Right hindlimb (tissue), 1 donor: ENCODE measurements at regions not wholly inside any gene's neighbourhood (a gene's known extent, or its start where the extent isn't known, plus 50 kb on each side); places are given as distances from the start of the nearest gene placed in this dataset.

Source experiments
- DNase-seq: peaks from one replicate; pipeline ENCODE4 v3.0.0-alpha.2; 2018

DNA sequence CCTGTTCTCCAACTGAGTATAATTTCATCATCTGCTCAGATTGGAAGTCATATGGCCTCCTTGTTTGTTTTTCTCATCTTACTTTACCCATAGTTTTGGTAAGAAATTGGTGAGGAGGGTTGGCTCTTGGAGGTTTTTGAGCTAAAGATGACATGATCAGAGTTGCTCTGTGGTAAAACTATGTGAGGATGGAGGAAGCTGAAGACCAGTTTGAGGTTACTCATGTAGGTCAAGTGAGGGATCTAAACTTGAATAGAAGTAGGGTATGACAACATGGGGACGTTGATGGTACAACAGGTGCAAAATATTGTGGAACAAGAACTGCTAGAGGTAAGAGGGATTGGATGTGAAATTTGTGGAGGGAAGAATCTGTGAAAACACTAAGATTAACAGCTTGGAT, 87.7 kb upstream of the NEO1 start:
- DNase-seq = no peak

DNA sequence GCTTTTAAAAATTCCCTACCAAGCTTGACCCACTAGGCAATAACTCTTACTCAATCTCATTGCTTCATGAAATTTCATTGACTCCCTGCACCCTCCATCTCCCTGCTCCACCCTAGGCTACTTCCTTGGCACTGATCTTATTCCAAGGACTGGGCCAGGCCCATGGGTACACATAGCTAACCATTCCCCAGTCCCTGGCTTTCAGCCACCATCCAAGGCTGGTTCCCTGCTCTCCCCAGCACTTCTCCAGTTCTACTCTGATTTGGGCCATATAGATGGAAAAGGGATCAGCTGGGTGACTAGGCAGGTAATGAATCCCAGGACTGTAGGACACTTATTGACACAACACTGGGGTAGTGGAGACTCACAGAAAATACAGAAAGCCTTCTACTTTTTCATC, 88.1 kb upstream of the NEO1 start:
- no peak for DNase-seq

DNA sequence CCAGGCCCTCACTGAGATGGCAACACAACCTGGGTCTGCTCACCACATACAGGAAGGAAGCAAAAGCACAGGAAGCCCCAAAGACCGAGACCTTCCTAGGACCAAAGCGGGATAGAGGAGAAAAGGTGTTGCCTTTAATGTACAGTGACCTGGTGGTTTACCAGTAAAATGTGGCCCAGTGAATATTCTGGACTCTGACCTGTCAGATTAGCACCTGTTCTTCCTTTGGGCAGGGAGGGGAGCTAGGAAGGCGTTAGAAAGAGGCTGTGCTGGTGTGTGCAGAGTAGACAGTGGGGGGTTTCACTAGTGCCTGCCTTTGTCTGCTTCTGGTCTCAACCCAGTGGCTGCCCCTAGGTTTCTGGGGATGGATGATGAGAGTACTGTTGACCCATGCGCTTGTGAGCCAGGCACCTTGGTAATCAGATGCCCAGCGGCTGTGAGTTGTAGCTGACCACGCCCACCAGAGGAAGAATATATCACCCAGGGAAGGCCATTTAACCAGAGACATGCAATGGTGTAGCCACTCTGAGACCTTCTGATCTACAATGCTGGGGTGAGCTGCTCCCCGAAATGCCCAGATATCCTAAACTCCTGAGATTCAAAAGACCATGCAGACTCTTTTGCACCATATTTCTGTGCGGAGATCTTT, 90.1 kb upstream of the NEO1 start:
- no peak for DNase-seq

DNA sequence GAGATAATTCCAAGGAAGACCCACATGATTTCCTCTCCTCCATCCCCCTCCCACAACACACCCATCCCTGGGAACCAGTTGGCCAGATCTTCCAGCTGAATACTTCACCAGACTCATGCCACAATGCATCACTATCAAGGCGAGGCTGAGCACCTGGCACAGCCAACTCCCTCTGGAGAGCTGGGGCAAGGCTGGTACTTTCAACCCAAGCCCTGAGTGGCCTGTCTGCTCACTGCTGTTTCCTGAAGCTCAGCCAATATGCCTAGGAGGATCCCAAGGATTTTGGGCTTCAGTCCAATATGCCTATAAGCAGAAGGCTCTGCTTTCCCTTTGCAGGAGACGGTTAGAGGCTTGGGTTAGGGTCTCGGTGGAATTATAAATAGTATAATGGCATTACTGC, 90.9 kb upstream of the NEO1 start:
- no peak for DNase-seq

DNA sequence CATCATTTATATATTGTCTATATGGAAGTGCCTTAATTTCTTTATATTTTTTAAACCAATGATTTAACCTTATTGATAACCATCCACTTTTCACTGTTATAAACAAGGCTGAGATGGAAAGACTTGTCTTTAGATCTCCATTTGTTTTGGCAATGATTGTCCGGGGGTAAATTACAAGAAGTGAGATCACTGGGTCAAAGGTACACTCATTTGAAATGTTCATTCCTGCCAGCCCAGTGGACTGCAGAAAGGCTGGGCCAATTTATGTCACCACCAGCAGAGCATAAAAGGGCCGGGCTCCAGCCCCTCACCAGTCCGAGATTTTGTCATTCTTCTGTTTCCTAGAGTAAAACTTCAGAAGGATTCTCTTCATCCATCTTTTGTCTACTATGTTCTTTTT, 93.6 kb upstream of the NEO1 start:
- DNase-seq = no peak

DNA sequence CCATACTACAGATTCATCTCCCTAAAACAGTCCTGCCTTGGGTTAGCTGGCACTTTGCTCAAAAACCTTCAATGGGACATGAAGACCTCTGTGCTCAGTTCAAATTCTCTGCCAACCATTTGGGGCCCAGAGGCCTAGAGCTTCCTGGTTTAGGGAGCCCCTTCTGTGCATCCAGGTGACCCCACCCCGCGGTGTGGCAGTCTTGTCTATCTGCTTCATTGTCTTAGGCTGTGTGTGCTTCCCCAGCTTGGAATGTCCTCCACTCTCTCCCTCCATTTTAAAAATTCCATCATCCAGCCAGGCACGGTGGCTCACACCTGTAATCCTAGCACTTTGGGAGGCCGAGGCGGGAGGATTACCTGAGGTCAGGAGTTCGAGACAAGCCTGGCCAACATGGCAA, 99.0 kb upstream of the NEO1 start:
- no peak for DNase-seq

DNA sequence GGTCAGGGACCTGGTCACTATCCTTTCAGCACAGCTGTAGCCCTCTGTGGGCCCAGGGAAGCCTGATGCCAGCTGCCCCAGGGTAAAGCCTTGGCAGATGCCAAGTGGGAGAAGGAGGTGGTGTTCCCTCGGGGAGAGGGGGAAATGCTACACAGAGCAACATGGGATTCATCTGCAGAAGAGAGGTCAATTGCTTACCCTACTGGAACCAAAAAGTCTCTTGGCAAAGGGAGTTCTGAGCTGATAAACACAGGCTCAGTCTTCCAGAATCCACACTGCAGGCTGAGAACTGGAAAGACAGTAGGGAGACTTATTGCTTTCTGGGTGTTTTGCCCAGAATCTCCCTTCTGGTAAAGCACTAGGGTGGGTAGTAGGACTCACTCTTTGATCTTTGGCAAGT, 100.1 kb upstream of the NEO1 start:
- DNase-seq = no peak

DNA sequence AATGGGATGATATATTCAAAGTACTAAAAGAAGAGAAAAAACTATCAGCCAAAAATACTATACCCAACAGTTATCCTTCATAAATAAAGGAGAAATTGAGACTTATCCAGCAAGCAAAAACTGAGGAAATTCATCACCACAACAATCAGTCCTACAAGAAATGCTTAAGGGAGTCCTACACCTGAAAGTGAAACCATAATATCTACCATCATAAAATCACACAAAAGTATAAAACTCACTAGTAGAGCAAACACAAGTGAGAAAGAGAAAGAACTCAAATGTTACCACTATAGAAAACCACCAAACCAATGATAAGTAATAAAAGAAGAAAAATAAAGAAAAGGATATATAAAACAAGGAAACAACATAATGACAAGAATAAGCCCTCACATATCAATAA, 103.6 kb upstream of the NEO1 start:
- DNase-seq = no peak

DNA sequence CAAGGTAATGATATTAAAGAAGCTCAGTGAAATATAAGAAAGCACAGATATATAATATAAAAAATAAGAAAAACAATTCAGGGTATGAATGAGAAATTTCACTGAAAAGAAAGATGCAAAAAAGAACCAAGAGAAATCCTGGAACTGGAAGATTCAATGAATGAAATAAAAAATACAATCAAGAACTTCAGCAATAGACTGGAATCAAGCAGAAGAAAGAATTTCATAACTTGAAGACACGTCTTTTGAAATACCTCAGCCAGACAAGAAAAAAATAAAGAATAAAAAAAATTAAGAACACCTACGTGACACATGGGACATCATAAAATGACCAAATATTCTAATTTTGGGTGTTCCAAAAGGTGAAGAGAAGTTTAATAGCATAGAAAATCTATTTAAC, 104.6 kb upstream of the NEO1 start:
- no peak for DNase-seq

DNA sequence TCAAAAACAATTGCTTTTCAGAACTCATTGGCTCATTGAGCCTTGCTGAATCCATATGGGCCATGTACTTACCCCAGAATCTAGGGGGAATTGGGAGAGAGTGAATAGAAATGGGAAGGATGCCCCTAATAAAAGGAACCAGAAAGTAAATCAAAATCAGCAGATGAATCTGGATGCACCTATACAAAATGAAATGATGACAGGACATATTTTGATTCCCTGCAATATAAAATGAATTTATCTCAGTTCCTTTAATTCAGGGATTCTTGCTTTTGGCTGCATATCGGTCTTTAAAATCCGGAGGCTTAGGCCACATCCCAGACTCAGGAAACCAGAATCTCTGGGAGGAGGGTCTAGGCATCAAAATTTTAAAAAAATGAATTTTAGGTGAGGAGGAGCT, 107.7 kb upstream of the NEO1 start:
- no peak for DNase-seq

DNA sequence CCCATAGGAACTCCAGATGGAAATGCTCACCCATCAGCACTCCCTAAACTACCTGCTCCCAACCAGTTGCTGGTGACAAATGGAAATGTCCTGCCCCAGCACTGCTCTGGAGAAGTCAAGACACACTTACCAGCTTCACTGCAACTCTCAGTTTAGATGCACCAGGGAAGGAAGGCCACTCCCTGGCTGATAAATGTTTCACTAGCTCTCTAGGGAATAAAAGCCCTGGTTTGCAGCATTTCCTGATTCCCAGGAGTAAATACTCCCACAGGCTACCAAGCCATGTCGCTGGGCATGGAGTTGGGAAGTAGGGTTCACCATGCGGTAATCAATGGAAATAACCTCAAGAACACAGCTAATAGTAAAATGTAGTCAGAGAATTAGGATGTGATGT, 112.0 kb upstream of the NEO1 start:
- no peak for DNase-seq

DNA sequence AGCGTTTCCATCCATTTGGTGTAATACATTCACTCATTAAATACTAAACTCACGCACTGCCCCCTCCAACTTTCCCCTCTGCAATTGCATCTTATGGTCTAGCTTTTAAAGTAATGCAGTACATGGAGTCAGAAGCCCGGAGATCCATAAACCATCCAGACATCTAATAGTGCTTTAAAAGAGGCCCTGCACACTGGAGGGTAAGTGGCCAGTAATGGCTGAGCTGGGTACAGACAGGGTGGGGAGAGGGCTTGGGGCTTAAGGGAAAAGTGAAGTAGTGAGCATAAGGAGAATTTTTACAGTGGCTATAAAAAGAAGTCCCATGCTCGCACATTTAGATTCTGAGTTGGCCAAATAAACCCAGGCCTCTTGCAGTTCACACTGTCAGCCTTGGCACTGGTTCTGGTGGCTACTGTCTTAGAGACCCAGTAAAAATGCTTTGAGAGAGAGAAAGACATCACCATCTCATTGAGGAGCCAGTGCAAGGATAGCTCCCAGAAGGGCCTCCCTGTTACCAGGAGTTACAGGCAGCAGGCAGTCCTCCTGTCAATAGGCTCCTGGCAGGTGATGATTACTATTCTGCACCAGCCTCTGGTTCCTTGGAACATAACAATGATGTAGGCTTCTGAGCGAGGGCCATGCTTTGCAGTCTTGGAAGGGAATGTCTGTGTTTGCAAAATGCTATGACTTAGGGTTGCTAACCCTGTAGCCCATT, 112.6 kb upstream of the NEO1 start:
- no peak for DNase-seq

DNA sequence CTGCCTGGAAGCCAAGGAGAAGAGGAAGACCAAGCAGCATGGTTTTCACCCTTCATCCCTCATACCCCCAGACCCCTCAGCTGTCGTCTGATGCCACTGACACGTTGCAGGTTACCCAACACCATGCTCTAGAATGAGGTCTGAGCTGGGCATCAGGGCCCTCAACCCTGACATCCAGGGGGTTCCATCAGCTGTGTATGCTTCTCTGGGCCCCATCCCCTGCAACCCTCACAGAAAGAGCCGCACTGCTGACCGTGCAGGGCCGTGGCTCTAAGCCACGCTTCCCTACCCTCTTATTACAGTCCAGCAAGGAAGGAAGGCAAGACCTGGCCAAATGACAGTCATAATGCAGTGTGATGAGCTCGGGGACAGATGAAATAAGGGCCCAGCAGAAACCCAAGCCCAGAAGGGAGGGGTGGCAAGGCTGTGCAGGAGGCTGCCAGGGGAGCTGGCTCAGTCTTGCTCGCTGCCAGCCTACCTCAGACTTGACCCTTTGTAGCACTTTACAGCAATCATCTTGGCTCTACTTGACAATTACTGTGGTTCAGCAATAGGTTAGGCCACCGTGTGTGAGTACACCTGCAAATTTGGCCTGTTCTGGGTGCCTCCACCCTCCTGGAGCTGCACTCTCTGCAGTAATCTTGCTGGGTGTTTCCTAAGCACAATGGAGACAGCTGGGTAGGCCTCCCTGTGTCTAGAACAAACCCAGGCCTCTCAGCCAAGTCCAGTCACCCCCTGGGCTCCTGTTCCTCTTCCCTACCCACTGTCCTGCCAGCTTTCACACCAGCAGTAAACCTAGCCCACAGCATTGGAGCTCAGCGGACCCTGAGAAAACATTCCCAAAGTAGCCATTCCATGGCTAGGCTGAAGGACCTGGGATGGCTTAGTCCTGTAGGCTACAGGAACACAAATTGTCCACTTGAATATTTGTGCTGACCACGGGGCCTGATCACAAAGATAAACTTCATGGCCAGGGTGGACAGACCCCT, 115.3 kb upstream of the NEO1 start:
- no peak for DNase-seq

DNA sequence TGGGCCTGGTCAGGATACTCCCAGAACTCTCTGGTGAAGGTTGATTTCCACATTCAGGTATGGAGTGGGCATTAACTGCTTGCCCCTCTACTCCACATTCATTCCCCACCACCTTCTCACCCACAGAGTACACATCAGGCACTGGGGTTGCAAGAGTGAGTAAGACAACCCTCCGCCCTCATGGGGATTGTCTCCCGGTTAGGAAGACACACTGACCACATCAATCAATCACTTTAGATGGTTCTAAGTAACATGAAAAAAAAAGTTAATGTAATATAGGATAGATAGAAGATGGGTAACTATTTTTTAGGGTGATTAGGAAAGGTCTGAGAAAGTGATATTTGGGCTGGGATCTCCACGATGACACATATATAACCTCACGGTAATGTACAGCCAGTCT, 116.0 kb upstream of the NEO1 start:
- no peak for DNase-seq

DNA sequence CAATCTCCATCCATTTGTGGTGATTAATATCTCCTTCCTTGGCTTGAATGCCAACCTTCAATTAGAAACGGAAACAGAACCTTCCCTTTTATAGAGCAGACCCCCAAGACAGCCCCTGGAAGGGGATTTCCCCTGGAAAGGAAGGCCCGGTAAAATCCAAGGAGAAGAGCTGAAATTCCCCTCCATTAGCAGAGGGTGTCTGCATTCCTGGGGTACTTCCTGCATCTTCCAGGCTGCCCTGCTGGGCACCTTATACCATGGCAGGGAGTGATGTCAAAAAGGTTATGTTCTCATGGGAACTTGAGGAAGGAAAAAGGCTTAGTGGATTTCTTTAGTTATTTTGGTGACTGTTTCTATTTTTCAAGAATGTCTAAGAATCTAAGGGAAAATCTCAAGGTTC, 116.7 kb upstream of the NEO1 start:
- no peak for DNase-seq

DNA sequence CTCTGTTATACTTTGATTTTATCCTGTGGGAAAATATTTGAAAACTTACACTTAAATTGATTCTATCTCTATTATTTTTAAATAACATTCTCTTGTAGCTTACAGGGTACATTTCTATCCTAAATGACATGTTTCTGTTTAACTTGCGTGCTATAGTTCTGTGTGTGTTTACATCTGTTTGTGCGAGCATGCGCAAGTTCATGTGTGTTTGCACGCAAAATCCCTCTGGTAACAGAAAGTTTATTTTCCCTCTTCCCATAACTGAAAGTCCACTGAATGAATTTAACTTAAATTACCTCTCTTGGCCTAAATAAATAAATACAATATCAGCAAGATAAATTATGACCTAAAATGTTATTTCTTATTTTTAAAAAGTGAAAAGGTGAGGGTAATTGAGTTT, 117.3 kb upstream of the NEO1 start:
- DNase-seq = no peak

DNA sequence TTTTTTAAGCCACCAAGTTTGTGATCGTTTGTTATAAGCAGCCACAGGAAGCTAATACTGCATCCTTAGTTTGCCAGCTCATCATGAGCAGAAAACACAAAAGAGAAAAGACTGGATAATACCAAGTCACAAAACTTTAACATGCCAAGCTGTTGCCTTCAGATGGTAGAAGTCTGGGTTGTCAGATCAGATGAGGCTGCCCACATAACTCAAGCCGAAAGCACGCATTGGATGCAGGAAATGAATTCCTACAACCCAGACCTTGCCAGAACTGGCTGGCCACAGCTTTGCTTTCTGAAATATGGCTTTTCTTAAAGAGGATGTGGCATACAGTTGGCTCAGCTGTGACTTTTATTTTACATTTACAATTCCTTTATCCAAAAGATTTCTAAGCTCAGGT, 118.3 kb upstream of the NEO1 start:
- DNase-seq = no peak

DNA sequence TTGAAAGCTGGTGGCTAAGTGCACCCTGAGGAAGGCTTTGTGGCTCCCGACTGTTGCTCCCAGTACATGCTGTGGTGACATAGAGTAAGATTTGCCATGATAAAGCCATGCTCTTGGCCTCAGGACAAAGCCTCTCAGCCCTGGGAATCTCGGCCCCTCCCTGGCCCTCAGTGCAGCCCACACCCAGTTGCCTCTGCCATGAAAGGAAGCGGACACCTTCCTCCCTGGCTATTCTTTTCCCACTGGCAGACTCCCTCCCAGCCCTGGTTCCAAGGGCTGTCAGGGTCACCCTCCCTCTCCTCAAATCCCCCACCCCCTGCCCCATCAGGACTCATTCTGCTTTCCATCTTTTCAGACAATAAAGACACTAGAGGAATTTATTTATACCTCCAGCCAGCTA, 119.8 kb upstream of the NEO1 start:
- DNase-seq = no peak

DNA sequence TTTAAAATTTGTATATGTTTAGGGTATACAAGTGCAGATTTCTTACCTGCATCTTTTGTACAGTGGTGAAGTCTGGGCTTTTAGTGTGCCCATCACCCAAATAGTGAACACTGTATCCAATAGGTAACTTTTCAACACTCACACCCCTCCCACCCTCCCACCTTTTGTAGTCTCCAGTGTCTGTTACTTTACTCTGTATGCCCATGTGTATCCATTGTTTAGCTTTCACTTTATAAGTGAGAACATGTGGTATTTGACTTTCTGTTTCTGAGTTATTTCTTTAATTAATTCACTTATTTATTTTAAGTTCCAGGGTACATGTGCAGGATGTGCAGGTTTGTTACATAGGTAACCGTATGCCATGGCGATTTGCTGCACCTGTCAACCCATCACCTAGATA, 124.8 kb upstream of the NEO1 start:
- DNase-seq = no peak

DNA sequence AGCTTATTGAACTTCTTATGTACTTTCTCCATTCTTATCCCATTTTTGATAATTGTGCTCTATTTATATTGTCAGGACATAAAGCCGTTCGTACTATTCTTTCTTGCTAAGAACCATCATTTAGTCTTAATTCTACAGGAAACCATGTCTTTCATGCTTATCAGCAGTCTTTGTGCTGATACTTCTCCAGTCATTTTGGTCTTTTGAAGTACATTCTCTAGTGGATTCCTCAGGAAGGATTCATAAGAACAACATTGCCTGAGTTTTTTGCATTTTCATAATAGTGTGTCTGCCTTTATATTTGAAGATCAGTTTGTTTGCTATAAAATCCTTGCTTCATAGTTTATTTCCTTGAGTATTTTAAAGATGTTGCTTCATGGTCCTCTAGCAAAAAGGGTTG, 126.6 kb upstream of the NEO1 start:
- no peak for DNase-seq

DNA sequence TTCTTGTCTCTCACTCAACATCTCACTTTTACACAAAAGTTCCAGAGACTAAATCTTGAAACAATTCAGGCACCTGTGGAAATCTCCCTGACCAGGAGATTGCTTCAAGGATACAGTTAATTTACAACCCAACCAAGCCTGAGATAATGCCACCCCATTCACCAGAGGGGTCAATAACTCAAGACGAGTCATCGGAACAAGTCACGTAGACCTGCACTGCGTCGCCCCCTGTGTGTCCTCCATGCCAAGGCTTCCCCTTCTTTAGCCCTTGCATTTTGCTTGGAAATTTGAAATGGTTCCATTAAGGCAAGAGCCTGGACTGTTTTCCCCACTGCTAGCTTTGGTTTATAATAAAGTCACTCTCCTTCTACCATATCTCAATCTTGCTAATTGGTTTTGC, 129.0 kb upstream of the NEO1 start:
- no peak for DNase-seq

DNA sequence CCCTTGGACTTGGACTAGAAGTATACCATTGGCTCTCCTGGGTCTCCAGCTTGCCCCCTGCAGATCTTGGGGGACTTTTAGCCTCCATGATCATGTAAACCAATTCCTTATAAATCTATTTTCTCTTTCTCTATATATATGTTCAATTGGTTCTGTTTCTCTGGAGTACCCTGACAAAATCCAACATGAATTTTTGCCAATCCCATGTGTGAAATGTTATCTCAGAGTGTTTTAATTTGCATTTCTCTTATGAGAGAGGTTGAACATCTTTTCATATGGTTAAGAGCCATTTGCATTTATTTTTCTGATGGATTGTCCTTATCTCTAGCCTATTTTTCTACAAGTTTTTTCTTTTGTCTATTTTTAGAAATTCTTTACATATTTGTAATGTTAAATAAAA, 131.7 kb upstream of the NEO1 start:
- DNase-seq = no peak

DNA sequence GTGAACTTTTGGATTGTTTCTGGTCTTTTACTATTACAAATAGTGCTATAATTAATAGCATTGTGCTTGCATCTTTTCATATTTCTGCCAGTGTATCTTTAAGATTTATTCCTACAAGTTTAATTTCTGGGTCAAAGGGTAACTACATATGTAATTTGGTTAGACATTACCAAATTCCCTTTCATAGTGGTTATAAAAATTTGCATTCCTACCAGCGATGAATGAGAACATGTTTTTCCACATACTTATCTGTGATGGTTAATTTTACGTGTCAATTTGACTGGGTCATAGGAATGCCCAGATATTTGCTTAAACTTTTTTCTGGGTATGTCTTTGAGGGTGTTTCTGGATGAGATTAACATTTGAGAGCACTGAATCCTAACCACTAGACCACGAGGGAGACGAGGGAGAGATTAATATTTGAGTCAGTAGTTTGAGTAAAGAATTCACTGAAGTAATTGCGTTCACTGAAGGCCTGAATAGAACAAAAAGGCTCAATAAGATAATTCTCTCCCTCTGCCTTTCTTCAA, 132.3 kb upstream of the NEO1 start:
- DNase-seq = no peak

DNA sequence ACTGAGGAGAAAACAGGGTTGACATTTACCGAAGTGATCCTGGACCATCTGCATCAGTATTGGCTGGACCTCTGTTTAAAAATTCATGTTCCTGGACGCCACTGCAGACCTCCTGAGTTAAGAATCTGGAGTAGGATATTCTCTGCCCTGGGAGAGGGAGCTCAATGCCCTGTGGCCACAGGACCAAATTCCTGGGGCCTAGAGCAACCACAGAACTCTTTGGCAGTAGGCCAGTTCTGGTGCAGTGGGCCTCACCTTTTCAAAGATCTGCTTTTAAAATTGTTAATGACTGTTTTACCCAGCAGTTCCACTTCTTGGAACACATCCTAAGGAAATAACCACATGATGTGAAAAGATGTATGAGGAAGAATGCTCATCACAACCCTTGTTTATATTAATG, 133.3 kb upstream of the ADPGK start:
- DNase-seq = no peak
